Tibial nerve (tissue), 3 donors: ENCODE measurements at regions not wholly inside any gene's neighbourhood (a gene's known extent, or its start where the extent isn't known, plus 50 kb on each side); places are given as distances from the start of the nearest gene placed in this dataset.

Experiments
- CTCF ChIP-seq, 5 experiments: fragments of 200-600 bp in 3 of 5; fragments of 450-650 bp in 2 of 5; sonication (generic) in 3 of 5; IDR thresholded peaks; one replicate each; pipeline ENCODE4 v1.5.1; 2016 to 2019; ENCODE audit warnings: antibody characterized with exemption in 5 of 5, mild to moderate bottlenecking in 3 of 5, moderate library complexity in 2 of 5
- POLR2A ChIP-seq, 2 donors: fragments of 450-650 bp; IDR thresholded peaks; one replicate each; pipeline ENCODE4 v1.6.1; 2017; ENCODE audit warnings: antibody characterized with exemption in 2 of 2, mild to moderate bottlenecking in 2 of 2, moderate library complexity in 2 of 2

GRCh38 chr9:82081496-82081895, 92.9 kb downstream of the SPATA31D1 start:
- TF ChIP-seq CTCF (IDR thresholded peaks at IDR 0.05): no peak
- TF ChIP-seq POLR2A (IDR thresholded peaks at IDR 0.05): no peak
